22Rv1 (cell line): ENCODE measurements at regions not wholly inside any gene's neighbourhood (a gene's known extent, or its start where the extent isn't known, plus 50 kb on each side); places are given as distances from the start of the nearest gene placed in this dataset.

ENCODE experiments used
- H3K27ac ChIP-seq: fragments of 450-650 bp; 2 replicates; pipeline ENCODE4 v1.5.1; 2017
- ZFX ChIP-seq: fragments of 450-650 bp; IDR thresholded peaks from 2 replicates; pipeline ENCODE4 v1.6.1; 2017; ENCODE audit warnings: antibody characterized with exemption, borderline replicate concordance
- TF ChIP-seq, protein P1 (sequence below): fragments of 450-650 bp; IDR thresholded peaks from 2 replicates; pipeline ENCODE4 v1.5.1; 2017; ENCODE audit warnings: mild to moderate bottlenecking

GRCh38 chr3:154969366-154969765, 110.8 kb upstream of the MME start:
- TF ChIP-seq, protein P1, sequence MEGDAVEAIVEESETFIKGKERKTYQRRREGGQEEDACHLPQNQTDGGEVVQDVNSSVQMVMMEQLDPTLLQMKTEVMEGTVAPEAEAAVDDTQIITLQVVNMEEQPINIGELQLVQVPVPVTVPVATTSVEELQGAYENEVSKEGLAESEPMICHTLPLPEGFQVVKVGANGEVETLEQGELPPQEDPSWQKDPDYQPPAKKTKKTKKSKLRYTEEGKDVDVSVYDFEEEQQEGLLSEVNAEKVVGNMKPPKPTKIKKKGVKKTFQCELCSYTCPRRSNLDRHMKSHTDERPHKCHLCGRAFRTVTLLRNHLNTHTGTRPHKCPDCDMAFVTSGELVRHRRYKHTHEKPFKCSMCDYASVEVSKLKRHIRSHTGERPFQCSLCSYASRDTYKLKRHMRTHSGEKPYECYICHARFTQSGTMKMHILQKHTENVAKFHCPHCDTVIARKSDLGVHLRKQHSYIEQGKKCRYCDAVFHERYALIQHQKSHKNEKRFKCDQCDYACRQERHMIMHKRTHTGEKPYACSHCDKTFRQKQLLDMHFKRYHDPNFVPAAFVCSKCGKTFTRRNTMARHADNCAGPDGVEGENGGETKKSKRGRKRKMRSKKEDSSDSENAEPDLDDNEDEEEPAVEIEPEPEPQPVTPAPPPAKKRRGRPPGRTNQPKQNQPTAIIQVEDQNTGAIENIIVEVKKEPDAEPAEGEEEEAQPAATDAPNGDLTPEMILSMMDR, result no peak
- no peak for TF ChIP-seq ZFX
- no peak overlapping the region for H3K27ac ChIP-seq

DNA sequence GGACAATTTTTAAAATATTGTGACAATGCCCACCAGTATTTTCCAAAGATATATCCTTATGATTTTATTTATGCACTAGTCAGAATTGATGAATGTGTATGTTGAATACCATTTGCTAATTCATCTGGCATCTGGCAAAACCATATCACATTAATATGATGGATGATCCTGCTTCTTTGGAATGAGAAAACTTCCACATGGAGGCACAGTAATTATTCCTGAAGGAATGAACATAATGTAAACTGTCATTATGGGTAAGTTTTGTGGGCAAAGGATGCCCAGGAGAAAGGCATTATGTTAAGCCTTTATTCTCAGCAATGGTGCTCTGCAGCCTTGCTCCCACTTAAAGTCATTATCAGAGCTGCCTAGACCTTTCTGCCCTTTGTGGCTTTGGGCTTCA, 113.0 kb upstream of the MME start:
- H3K27ac ChIP-seq, result no peak overlapping the region
- TF ChIP-seq ZFX, result no peak
- TF ChIP-seq, protein P1, result no peak

DNA sequence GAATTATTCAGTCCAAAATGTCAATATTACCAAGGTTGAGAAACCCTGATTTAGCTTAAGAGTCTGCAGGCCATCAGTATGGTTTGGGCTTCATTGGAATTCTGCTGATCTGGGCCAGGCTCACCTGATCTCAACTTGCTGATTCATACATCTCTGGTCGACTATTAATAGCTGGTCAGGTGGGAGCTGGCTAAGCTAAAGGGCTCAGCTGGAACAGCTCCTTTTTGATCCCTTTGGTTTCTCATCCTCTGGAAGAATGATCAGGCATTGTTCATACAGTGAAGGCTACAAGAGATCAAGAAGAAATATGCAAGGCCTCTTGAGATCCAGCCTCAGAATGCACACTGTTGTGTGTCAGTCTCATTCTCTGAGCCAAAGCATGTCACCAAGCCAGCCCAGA, 123.3 kb upstream of the MME start:
- TF ChIP-seq ZFX, result no peak
- TF ChIP-seq, protein P1, result no peak
- H3K27ac ChIP-seq, result no peak overlapping the region

DNA sequence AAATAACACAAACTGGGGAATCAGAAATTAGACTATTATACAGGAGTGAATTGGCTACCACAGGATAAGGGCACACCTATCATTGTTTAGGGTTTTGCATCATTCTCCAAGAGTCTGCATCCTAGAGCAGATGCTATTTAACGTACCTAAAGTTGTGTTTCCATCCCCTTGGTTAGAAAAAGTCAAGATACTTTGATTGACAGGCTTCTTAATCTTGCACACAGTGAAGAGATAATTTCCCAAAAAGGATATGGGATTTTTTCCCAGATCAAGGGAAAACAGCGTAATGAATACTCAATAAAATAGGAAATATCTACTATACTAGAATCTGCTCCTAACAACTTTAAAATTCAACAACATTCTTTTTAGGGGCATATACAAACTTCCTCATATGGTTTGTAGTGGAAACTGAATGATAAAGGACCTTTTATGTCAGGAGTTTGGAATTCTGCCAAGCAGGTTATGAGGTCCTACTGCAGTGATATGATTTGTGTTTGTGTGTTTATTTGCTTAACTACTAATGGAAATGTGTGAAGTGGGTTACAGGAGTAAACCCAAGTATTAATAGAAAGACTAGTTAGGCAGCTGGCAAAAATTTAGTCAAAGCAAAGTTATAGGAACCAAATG, 124.1 kb upstream of the MME start:
- no peak overlapping the region for H3K27ac ChIP-seq
- TF ChIP-seq ZFX, result no peak
- TF ChIP-seq, protein P1, result no peak

DNA sequence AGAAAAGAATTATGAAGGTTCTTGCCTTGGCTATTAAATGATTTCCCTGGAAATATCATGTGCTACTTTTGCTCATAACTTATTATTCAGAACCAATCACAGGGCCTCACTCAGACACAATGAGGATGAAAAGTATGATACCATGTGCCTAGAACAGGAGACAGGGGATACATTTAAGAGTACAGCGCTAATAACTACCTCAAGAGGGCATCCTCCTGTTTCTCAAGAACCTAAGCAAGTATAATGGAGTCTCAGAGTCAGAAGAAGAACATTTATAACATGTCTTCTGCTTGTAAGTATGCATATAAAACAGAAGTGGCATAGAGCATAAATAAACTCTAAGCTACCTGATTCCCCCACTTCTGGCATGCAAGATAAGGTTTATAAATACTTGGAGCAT, 125.4 kb upstream of the MME start:
- H3K27ac ChIP-seq, result no peak overlapping the region
- TF ChIP-seq, protein P1, result peak; percentile 39
- no peak for TF ChIP-seq ZFX

DNA sequence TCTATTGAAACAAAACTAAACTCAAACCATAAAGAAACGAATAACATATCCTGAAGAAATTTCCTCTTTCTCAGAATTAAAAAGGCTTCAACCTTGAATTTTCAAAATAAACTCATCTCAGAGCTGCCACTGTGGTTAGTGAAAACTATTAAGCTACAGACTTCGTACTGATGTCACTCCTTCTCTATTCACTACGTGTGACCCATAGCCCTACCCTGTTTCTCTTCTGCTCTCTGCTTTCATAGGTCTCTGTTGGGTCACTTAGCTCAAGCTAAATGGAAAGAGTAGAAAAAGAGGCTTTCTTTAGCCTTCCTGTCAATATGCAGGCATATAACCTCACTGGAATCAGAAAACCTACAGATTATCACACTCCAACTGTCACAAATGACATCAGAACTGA, 126.6 kb upstream of the MME start:
- TF ChIP-seq, protein P1, result no peak
- no peak for TF ChIP-seq ZFX
- no peak overlapping the region for H3K27ac ChIP-seq

- no peak for TF ChIP-seq ZFX
- TF ChIP-seq, protein P1, result no peak
- H3K27ac ChIP-seq, result no peak overlapping the region
Measured at GRCh38 chr3:154952553-154952952, 127.6 kb upstream of the MME start.
